Jurkat, Clone E6-1 (cell line): ENCODE measurements at regions not wholly inside any gene's neighbourhood (a gene's known extent, or its start where the extent isn't known, plus 50 kb on each side); places are given as distances from the start of the nearest gene placed in this dataset.

ENCODE experiments used
- DNase-seq: peaks from one replicate; pipeline ENCODE4 v3.0.0-alpha.2; 2011; ENCODE audit warnings: low read depth, low spot score
- H3K4me3 ChIP-seq: 2 replicates; pipeline ENCODE4 v1.5.1; 2011; ENCODE audit warnings: mild to moderate bottlenecking, low read length, control low read depth, moderate library complexity

DNA sequence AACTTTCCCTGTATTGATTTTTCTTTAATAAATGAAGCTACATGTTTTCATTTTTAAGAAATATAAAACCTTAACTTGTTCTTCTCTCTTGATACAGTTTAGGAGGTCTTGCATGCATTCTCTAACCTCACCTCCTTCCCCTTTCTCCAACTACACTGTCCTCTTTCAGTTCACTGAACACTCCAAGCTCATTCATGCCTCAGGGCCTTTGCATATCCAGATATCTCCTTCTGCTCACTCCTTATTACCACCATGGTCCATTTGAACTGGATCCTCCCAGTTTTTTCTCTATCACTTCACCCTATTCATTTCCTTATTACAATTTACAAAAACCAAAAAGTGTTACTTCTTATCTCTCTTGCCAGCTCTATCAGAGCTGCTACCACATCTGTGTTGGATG is 242.9 kb upstream of the PLEKHG7 start:
- DNase-seq, result no peak
- H3K4me3 ChIP-seq, result no peak overlapping the region

DNA sequence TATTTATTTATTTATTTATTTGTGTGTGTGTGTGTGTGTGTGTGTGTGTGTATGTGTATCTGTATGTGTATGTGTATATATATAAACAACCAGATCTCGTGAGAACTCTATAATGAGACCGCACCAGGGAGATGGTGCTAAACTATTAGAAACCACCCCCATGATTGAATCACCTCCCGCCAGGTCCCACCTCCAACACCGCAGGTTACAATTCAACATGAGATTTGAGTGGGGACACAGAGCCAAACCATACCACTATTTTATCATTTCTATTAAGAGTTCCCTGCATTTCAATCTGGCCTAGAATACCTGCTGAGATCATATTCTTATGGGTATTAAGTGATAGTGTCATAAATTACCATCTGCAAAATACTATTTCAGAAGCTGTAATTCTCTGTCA is 243.8 kb upstream of the PLEKHG7 start:
- H3K4me3 ChIP-seq, result no peak overlapping the region
- DNase-seq, result no peak

DNA sequence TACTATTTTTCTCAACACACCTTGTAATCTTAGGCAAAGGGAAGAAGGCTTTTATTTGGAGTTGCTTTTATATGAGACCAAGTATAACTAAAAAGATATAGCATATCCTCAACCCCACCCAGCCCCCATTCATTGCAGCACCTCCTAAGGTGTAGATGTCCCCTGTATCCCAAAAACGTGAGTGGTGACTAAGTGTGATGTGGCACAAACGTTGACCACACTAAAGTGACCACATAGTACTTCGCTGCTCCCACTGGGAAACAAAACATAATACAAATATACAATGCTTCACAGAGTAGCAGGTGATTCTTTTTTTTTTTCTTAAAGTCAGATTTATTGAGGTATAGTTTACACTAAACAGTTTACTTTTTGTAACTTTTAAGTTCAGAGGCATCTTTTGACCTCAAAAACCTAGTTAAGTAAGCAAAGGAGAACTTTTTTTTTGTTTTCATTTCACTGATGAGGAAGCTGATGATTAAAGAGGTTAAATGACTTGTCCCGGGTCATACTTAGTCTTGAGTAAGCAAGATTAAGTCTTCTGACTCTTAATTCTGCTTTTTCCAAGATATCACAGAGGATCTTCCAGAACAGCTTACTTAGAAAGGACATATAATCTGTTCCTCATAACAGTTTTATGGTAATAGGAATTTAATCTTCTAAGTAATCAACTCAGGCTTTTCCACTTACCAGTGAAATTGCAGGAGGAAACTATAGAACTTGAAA is 245.2 kb upstream of the PLEKHG7 start:
- no peak for DNase-seq
- no peak overlapping the region for H3K4me3 ChIP-seq

DNA sequence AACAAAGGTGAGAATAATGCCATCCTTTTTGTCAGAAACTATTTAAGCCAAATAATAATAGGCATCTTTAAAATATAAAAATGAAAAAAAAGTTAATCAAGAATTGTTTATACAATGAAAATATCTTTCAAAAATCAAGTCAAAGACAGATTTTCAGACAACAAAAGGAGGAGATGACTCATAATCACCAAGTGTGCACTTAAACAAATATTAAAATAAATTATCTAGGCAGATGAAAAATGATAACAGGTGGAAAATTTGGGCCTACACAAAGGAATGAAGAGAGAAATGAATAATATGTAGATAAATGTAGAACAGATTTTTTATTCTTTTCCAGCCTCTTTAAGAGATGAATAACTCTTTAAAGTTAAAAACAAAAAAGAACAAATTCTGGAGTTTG is 250.0 kb upstream of the PLEKHG7 start:
- H3K4me3 ChIP-seq, result no peak overlapping the region
- no peak for DNase-seq

DNA sequence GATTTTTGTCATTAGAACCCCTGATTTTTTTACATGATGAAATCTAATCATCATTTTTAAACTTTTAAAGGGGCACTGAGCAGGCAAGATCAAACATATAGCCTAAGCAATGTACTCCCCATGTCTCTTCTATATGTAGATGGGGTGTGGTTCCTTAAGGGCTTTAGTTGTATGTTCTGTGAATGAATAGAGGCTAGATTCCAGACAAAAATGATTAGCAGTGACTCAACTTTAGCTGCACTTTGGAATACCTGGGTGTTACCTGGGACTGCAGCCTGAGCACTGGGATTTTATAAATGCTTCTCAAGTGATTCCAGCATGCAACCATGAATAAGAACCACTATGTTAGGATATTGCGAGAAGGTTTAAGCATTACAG is 256.7 kb upstream of the PLEKHG7 start:
- no peak for DNase-seq
- no peak overlapping the region for H3K4me3 ChIP-seq

DNA sequence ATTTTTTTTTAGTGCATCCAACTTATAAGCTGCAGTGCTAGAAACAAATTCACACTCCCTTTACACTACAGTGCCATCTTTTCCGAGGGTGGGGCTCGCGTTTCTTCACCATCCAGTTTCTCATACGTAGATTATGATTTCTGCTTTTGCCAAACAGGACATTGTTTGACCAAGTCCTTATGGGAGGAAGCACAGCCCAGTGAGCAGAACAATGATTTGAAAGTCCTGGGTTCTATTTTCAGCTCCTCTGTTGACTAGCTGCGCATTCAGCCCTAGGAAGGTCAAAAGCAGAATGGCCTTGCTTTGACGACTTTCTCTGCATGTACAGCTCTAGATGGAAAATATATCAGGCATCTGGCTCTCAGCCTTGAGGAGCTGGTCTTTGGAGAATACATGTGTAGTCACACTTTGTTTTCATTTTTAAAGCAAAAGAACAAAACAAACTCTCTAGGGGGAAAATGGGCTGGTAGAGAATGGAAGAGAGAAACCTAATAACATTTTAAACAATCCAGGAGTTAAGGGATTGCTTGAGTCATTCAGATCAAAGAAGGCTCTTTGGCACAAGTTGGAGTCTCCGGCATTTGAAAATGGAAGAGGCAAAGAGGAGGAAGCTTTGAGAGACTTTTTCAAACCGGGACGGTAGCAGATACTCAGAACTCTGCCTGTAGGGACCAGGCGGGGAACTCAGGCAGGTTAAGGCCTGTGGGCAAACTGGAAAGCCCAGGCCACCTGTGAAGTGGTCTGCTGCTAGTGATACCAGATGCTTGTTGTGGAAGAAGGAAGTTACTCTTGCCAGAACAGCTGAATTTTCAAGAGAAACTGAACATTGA is 257.3 kb upstream of the PLEKHG7 start:
- no peak overlapping the region for H3K4me3 ChIP-seq
- DNase-seq, result peak; percentile 43

DNA sequence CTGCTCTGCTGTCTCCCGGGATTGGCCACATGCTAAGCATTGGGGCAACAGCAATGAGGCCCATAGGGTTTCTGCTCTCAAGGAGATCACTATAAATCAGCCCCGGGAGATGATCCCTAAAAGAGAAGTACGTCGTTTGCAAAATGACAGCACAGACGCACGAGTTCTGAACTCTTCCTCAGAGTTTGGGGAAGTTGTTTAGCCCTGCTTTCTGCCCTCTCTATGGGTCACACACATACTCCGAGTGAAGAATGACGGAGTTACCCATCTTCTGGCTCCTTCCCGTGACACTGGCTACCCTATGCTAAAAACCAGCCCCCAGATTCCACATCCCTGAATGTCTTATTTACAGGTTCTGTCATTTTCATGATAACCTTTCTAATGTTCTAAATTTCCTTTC is 258.0 kb upstream of the PLEKHG7 start:
- DNase-seq, result no peak
- H3K4me3 ChIP-seq, result no peak overlapping the region

DNA sequence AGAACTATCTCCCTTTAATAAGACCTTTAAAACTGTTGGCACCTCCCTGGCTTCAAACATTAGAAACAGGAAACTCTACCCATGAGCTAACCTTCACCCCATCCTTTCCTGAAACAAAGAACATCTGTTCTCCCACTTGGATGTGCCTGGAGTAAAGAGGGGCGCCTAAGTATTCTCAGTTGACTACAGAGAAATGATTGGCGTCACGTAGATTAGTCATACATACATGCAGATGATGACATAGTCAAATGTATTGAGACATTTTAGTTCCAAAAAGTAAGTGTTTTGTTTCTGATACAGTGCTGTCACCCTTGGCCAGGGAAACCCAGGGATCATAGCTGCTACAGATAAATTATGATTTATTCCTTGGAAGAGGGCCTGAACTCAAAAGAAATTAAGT is 260.0 kb upstream of the PLEKHG7 start:
- DNase-seq, result no peak
- no peak overlapping the region for H3K4me3 ChIP-seq

DNA sequence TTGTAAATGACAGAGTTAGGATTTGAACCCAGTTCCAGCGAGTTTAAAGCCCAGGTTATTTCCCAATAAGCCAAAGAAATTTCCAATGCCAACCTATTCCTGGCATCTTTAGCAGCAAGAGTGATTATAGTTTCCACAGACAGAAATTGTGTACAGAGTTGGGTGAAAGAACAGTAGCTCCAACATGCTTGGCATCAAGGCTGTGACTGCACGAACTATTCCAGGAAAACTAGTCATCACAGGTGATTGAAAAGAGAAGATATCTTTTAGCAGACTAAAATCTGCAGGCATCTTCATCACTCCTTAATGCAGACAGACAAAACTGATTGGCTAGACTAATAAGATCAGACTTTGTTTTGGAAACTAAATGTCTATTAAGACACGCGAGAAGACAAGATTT is 262.7 kb upstream of the PLEKHG7 start:
- no peak overlapping the region for H3K4me3 ChIP-seq
- DNase-seq, result no peak

DNA sequence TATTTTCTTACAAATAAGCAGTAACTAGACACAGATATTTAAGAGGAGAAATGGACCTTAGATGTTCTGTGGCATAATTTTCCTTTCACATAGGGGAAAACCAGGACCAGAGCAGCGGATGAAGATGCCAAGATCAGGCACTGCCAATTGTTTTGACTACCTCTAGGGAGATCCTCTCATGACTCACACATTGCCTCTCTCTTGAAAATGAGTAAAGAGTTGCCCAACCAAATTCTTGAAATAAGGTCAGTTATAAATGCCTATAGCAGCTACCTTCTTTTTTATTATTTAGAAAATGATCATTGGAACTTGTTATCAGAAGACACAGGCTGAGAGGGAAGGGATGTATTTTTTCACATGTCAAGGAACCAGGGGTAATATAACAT is 263.4 kb upstream of the PLEKHG7 start:
- DNase-seq, result no peak

DNA sequence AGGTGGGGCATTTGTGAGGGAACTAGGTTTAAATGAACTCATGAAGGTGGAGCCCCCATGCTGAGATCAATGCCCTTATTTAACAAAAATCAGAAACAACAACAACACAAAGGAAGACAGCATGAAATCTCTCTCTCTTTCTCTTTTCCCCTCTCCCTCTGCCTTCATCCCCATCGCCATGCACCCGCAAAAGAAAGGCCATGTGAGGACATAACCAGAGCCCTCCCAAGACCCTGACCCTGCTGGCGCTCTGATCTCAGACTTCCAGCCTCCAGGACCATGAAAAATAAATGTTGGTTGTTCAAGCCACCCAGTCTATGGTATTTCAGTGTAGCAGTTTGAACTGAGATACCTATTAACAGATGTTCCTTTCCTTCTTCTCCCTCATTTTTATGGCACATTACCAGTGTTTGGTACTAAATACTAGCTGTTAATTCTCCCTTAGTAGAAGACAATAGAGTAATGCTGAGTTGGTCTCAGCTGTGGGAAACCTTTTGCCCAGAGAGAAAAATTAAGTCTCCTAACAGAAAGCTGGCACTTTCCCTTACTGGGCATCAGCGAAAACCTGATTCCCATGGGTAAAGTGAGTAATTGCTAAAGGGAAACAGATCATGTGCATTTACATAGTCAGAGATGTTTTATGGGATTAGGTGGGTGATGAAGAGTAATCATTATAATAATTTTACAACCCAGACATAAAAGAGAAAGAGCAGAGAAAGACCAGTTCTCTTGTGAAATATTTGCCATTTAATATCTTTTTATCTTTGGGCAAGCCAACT is 264.0 kb upstream of the PLEKHG7 start:
- no peak overlapping the region for H3K4me3 ChIP-seq
- DNase-seq, result no peak

More for the DNA sequence above, 263.4 kb upstream of the PLEKHG7 start:
- H3K4me3 ChIP-seq, result no peak overlapping the region

DNA sequence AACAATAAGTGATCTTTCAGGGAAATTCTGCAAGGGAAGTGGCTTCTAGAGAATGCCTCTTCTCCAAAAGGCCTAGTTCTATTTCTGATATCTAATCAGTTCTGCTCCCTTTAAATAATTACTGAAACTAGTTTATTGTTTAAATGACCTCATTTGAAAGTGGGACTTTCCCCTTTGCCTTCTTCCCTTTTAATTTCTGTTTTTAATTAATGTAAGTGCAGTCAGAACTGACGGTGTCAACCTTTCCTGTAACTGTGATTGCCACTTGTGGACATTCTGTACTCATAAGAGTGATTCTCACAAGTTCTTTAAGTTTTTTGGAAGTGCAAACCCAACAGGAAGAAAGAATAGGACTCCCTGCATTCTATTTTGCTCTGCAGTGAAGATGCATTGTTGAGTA is 265.3 kb upstream of the PLEKHG7 start:
- DNase-seq, result no peak
- no peak overlapping the region for H3K4me3 ChIP-seq

DNA sequence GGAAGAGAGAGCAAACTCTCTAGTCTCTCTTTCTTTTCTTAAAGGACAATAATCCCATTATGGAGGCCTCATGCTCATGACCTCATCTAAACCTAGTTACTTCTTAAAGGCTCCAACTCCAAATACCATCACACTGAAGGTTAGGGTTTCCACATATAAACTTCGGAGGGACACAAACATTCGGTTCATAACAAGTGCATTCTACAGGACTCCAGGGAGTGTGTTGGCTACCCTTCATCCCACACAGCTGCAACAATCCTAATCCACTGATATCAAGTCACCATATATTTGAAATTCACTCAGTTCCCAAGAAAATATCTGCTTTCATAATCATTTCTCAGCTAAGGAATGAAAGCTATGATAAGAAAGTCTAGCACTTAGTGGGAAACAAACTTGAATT is 265.9 kb upstream of the PLEKHG7 start:
- H3K4me3 ChIP-seq, result no peak overlapping the region
- DNase-seq, result no peak

DNA sequence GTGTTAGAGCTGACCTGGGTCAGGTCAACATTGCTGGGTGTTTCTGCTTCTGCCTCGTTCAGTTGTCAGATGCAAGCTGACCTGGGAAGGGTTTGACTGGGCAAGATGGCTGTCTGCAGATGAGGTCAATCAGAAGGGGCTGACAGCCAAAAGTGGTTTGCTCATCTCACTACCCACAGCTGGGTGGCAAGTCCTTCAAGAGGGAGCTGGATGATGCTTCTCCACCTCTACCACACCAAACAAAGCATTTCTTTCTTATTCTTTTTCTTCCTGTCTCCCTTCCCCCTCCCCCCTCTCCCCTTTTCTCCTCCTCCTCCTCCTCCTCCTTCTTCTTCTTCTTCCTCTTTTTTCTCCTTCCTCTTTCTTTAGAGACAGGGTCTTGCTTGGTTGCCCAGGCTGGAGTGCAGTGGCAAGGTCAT is 268.2 kb upstream of the PLEKHG7 start:
- no peak overlapping the region for H3K4me3 ChIP-seq
- no peak for DNase-seq

DNA sequence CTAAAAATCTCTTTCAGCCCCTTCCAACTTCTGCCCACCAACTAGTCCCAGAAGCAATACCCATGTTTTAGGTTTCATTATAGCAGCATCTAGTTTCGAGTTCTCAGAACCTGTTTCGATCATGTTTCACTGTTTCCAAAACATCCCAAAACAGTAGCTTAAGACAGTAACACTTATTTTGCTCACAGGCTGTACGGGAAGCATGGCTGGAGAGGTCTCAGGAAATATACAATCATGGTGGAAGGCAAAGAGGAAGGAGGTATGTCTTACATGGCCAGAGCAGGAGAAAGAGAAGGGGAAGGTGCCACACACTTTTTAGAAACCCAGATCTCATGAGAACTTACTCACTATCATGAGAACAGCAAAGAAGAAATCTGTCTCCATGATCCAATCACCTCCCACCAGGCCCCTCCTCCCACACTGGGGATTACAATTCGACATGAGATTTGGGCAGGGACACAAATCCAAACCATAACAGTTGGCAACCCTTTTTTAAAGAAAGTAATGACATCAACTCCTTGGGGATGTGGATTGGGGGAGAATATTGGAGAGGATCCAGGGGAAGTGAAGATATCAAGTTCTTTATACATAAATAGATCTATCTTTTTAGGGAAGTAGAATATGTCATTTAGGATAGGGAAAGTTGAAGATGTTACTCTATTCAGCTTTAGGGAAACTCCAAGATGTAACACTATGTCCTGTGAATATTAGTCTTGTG is 269.9 kb upstream of the PLEKHG7 start:
- DNase-seq, result no peak
- no peak overlapping the region for H3K4me3 ChIP-seq

DNA sequence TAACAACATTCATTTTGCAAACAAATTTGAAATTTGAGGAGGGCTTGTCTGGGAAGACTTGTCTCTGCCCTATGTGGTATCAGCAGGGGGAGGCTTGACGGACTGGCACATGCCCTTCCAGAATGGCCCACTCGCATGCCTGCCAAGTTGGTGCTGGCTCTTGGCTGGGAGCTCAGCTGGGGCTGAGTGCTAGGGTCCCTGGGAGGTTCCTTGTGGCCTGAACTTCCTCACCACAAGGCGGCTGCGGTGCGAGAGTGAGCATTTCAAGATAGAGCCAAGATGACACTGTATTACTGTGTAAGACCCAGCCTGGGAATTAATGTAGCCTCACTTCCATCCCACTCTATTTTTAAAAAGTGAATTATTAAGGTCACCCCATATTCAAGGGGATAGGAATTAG is 271.6 kb upstream of the PLEKHG7 start:
- H3K4me3 ChIP-seq, result no peak overlapping the region
- DNase-seq, result peak; percentile 46

DNA sequence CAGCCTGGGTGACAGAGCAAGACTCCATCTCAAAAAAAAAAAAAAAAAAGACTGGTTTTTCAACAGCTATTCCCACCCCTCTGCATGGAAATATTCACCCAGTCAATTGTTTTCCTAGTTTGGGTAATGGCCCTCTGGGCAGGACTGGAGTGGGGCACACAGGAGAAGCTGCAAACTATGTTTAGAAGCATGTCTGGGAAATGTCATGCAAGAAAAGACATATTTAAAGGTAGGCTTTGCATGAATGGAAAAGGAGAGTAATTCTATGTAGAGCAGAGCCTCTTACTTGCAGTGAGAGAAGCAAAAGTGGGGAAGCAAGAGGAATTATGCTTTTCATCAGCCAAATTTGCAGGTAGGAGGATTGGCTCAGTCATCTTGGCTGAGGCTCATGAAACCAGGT is 276.5 kb upstream of the PLEKHG7 start:
- H3K4me3 ChIP-seq, result no peak overlapping the region
- DNase-seq, result no peak

DNA sequence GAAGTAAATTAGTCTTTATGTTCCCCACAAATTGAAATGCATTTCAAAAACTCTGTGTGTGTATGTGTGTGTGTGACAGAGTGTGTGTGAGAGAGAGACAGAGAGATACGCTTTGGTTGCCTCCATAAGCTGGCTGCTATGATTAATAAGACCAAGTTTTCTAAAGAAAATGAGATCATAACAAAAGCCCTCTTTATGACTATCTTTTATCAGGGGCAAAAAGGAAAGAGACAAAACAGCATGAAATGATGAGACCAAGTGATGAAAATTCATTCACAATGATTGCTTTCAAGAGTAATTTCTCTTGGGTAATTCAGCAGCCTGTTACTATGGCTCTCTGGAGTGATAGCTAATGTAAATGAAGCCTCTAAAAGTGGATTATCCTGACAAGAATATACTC is 277.6 kb upstream of the PLEKHG7 start:
- no peak overlapping the region for H3K4me3 ChIP-seq
- no peak for DNase-seq

DNA sequence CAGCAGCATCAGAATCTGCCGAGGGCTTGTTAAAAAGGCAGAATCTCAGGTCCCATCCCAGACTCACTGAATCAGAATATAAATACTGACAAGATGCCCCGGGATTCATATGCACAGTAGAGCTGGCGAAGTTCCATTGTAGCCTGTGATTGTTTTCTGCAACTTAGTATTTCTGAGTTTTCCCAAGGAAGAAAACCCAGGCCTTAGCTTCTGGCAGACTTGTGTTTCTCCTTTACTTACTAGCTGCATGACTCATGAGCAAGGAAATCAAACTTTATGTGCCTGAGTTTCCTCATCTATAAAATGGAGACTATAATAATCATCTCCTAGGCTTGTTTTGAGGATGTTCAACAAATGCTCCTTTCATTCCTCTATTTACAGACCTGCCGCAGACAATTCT is 278.5 kb upstream of the PLEKHG7 start:
- DNase-seq, result no peak
- no peak overlapping the region for H3K4me3 ChIP-seq

DNA sequence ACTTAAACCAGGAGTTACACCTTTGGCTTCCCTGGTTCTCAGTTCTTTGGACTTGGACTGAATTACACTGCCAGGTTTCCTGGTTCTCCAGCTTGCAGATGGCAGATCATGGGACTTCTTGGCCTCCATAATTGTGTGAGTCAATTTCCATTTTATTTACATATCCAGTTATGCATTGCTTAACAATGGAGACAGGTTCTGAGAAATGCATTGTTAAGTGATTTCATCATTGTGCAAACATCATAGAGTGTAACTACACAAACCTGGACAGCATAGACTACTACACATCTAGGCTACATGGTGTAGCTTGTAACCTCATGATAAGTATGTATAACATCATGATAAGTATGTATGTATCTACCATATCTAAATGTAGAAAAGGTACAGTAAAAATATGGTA is 276.1 kb upstream of the BTG1 start:
- DNase-seq, result no peak
- no peak overlapping the region for H3K4me3 ChIP-seq
